ENCODE measurements at regions not wholly inside any gene's neighbourhood (a gene's known extent, or its start where the extent isn't known, plus 50 kb on each side); places are given as distances from the start of the nearest gene placed in this dataset.

GRCh38 chr10:125491381-125491780 is 191.6 kb downstream of the TEX36 start:
- Histone ChIP-seq H3K27me3 (ENCODE audit: insufficient read depth) (no peaks in the 10 kb centered on the region), H3K36me3 (replicated peaks in 1 of 2; ENCODE audit: control insufficient read depth in 1 of 2, insufficient read depth in 2 of 2, low read length in 1 of 2) (no peaks in the 10 kb centered on the region), H3K4me2 (no peak overlapping the region), H3K79me2 (ENCODE audit: insufficient read depth) (no peaks in the 10 kb centered on the region), H2AFZ (ENCODE audit: low read depth) (no peak overlapping the region), H3K4me3 (ENCODE audit: low read depth in 2 of 2, low read length in 1 of 2) (no peak overlapping the region), H3K9me2 (no peaks in the 10 kb centered on the region), H3F3A (replicated peaks; ENCODE audit: insufficient read depth) (no peaks in the 10 kb centered on the region), H3K9ac (no peak overlapping the region), H3K27ac (ENCODE audit: low read depth in 2 of 2, low read length in 1 of 2) (no peak overlapping the region), H4K20me1 (ENCODE audit: insufficient read depth) (no peaks in the 10 kb centered on the region), H3K4me1 (ENCODE audit: control insufficient read depth in 1 of 2, insufficient read depth in 2 of 2, low read depth in 1 of 2, low read length in 1 of 2) (peaks cover 0 to 4% of the 10 kb centered on the region in 2 experiments; a peak in 1 of 4 replicates), H3K9me3 (no peaks in the 10 kb centered on the region)
- TF ChIP-seq GATA2 (CRISPR knock-in tag; IDR thresholded peaks at IDR 0.05) = no peak
- no peak for TF ChIP-seq TEAD4 (IDR thresholded peaks at IDR 0.05; ENCODE audit: borderline replicate concordance, insufficient read depth)
- no peak for TF ChIP-seq IRF3 (IDR thresholded peaks at IDR 0.05; ENCODE audit: low read depth, low read length)
- no peak for TF ChIP-seq ZBTB33 (IDR thresholded peaks at IDR 0.05; ENCODE audit: borderline replicate concordance, low read depth)
- TF ChIP-seq SIN3A (IDR thresholded peaks at IDR 0.05; ENCODE audit: borderline replicate concordance, low read depth, low read length) = no peak
- no peak for TF ChIP-seq EP300 (IDR thresholded peaks at IDR 0.05; ENCODE audit: borderline replicate concordance in 1 of 2, low read depth in 1 of 2, low read length in 1 of 2)
- TF ChIP-seq RXRA (IDR thresholded peaks at IDR 0.05; ENCODE audit: borderline replicate concordance, low read depth) = no peak
- TF ChIP-seq CHD2 (IDR thresholded peaks at IDR 0.05; ENCODE audit: low read length, partially characterized antibody) = no peak
- no peak for TF ChIP-seq RCOR1 (IDR thresholded peaks at IDR 0.05; ENCODE audit: low read length)
- TF ChIP-seq CTCF (IDR thresholded peaks at IDR 0.05) = no peak
- TF ChIP-seq EZH2phosphoT487 (IDR thresholded peaks at IDR 0.05; ENCODE audit: borderline replicate concordance, low read depth) = no peak
- no peak for TF ChIP-seq MAX (IDR thresholded peaks at IDR 0.05; ENCODE audit: low read depth)
- TF ChIP-seq GABPA (IDR thresholded peaks at IDR 0.05; ENCODE audit: low read depth) = no peak
- no peak for TF ChIP-seq SMC3 (IDR thresholded peaks at IDR 0.05; ENCODE audit: low read depth, low read length)
- no peak for TF ChIP-seq USF1 (IDR thresholded peaks at IDR 0.05; ENCODE audit: borderline replicate concordance, low read depth)
- TF ChIP-seq ELF1 (IDR thresholded peaks at IDR 0.05) = no peak
- TF ChIP-seq FOXJ3 (CRISPR knock-in tag; IDR thresholded peaks at IDR 0.05) = no peak
- no peak for TF ChIP-seq TCF12 (IDR thresholded peaks at IDR 0.05)
- CTCF ChIA-PET = interaction anchor here (0.9 to 1.5 kb wide), 2 partner anchors 17 to 430 kb away, joined by 3 read pairs; no protein-coding TSS in a partner anchor
- DNase-seq = no peak
- WGBS (ENCODE audit: low lambda C conversion rate) = 18% methylated on average over 2 of the region's 2 CpGs
- POLR2A ChIA-PET = no interaction called here

All from SK-N-SH (cell line).